Testis (tissue), 2 donors: ENCODE measurements at regions not wholly inside any gene's neighbourhood (a gene's known extent, or its start where the extent isn't known, plus 50 kb on each side); places are given as distances from the start of the nearest gene placed in this dataset.

Source experiments
- DNase-seq: peaks from one replicate; pipeline ENCODE4 v3.0.0-alpha.2; 2019
- H3K27ac ChIP-seq, 2 donors: fragments of 200-600 bp; sonication (generic); one replicate each; pipeline ENCODE4 v1.5.1; 2019
- H3K27me3 ChIP-seq: fragments of 200-600 bp; sonication (generic); one replicate; pipeline ENCODE4 v1.5.1; 2019
- H3K36me3 ChIP-seq: fragments of 200-600 bp; sonication (generic); one replicate; pipeline ENCODE4 v1.5.1; 2017; ENCODE audit warnings: low read depth; ENCODE audit errors: missing control alignments
- H3K4me1 ChIP-seq: fragments of 200-600 bp; sonication (generic); one replicate; pipeline ENCODE4 v1.5.1; 2019
- H3K4me3 ChIP-seq, 2 donors: fragments of 200-600 bp; sonication (generic); one replicate each; pipeline ENCODE4 v1.5.1; 2017 to 2019
- H3K9me3 ChIP-seq: fragments of 200-600 bp; sonication (generic); one replicate; pipeline ENCODE4 v1.5.1; 2017
- CTCF ChIP-seq, 3 experiments: fragments of 450-650 bp in 2 of 3; fragments of 200-600 bp in 1 of 3; sonication (generic) in 1 of 3; IDR thresholded peaks; one replicate each; pipeline ENCODE4 v1.5.1; 2016 to 2019; ENCODE audit warnings: antibody characterized with exemption in 3 of 3, mild to moderate bottlenecking in 2 of 3, moderate library complexity in 1 of 3
- POLR2A ChIP-seq: fragments of 450-650 bp; IDR thresholded peaks from one replicate; pipeline ENCODE4 v1.6.1; 2017; ENCODE audit warnings: antibody characterized with exemption, mild to moderate bottlenecking, moderate library complexity
- WGBS, 2 donors: methylation state at CpG; one replicate each; pipeline ENCODE4 v1.1.5; 2018; 5-methylcytosine and 5-hydroxymethylcytosine counted together
- intact Hi-C: fragments of 100-400 bp; cut with DNase I; formaldehyde crosslinking; loops from one replicate; pipeline ENCODE4 v1.15.1; 2023; ENCODE audit warnings: low total_unique reads

GRCh38 chr7:68679459-68680234 is 918.6 kb upstream of the AUTS2 start:
- no peaks in the 10 kb centered on the region for H3K4me1 ChIP-seq
- DNase-seq: no peak

GRCh38 chr7:68680235-68680872 is 917.9 kb upstream of the AUTS2 start:
- TF ChIP-seq POLR2A (no peak), CTCF (IDR thresholded peaks at IDR 0.05) (no peak)
- DNase-seq: no peak
- no peak overlapping the region for H3K27ac ChIP-seq
- no peak overlapping the region for H3K4me3 ChIP-seq
- no peaks in the 10 kb centered on the region for H3K9me3 ChIP-seq
- H3K4me1 ChIP-seq: no peaks in the 10 kb centered on the region
- H3K27me3 ChIP-seq: no peaks in the 10 kb centered on the region
- no peaks in the 10 kb centered on the region for H3K36me3 ChIP-seq
- WGBS, 2 donors: 86 to 100% methylated on average over 1 of the region's 1 CpG
- intact Hi-C loops: no loop called here

More at GRCh38 chr7:68679459-68680234, 918.6 kb upstream of the AUTS2 start:
- Histone ChIP-seq H3K27me3 (no peaks in the 10 kb centered on the region), H3K27ac (no peak overlapping the region), H3K4me3 (no peak overlapping the region), H3K36me3 (no peaks in the 10 kb centered on the region), H3K9me3 (no peaks in the 10 kb centered on the region)
- 84 to 87% methylated on average over 7 of the region's 7 CpGs for WGBS, 2 donors
- intact Hi-C loops: no loop called here
- TF ChIP-seq CTCF (IDR thresholded peaks at IDR 0.05): no peak
- no peak for TF ChIP-seq POLR2A

GRCh38 chr7:68682910-68683309 is 915.4 kb upstream of the AUTS2 start:
- no peaks in the 10 kb centered on the region for H3K9me3 ChIP-seq
- intact Hi-C loops: no loop called here
- 53 to 66% methylated on average over 5 of the region's 5 CpGs for WGBS, 2 donors
- no peak for TF ChIP-seq POLR2A
- TF ChIP-seq CTCF (IDR thresholded peaks at IDR 0.05): no peak
- H3K4me3 ChIP-seq: no peak overlapping the region
- DNase-seq: no peak
- no peaks in the 10 kb centered on the region for H3K27me3 ChIP-seq
- H3K36me3 ChIP-seq: no peaks in the 10 kb centered on the region
- no peaks in the 10 kb centered on the region for H3K4me1 ChIP-seq
- no peak overlapping the region for H3K27ac ChIP-seq

- Histone ChIP-seq H3K27me3 (no peaks in the 10 kb centered on the region), H3K36me3 (no peaks in the 10 kb centered on the region), H3K4me3 (no peak overlapping the region), H3K9me3 (no peaks in the 10 kb centered on the region), H3K27ac (no peak overlapping the region), H3K4me1 (no peaks in the 10 kb centered on the region)
- 80 to 91% methylated on average over 8 of the region's 8 CpGs for WGBS, 2 donors
- DNase-seq: peak; percentile 50
- intact Hi-C loops: no loop called here
- TF ChIP-seq CTCF (IDR thresholded peaks at IDR 0.05) (no peak), POLR2A (no peak)
Observed at GRCh38 chr7:68684246-68684839, 913.9 kb upstream of the AUTS2 start.
